ENCODE measurements at regions not wholly inside any gene's neighbourhood (a gene's known extent, or its start where the extent isn't known, plus 50 kb on each side); places are given as distances from the start of the nearest gene placed in this dataset.

DNA sequence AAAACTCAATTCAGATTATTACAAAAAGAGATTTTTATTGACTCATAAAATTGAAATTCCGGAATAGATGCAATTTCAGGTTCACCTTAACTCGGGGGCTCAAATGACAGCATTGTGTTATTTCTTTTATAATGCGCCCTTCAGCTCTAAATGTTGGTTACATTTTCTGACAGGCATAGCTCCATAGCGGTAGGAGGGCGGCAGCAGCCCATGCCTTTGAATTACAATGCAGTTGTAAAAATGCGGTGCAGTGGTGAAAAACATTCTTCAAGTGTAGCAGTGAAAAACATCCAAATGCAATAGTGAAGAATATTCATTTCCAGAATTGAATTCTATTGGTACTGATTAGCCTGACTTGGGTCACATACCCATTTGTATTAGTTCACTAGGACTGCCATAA is 215.3 kb upstream of the PKP2 start:
- TF ChIP-seq SMARCA5 (IDR thresholded peaks at IDR 0.05) = no peak
- TF ChIP-seq TAF1 (IDR thresholded peaks at IDR 0.05; ENCODE audit: control insufficient read depth, extremely low read depth, insufficient read depth, low read length, severe bottlenecking) = no peak
- TF ChIP-seq, protein P1, sequence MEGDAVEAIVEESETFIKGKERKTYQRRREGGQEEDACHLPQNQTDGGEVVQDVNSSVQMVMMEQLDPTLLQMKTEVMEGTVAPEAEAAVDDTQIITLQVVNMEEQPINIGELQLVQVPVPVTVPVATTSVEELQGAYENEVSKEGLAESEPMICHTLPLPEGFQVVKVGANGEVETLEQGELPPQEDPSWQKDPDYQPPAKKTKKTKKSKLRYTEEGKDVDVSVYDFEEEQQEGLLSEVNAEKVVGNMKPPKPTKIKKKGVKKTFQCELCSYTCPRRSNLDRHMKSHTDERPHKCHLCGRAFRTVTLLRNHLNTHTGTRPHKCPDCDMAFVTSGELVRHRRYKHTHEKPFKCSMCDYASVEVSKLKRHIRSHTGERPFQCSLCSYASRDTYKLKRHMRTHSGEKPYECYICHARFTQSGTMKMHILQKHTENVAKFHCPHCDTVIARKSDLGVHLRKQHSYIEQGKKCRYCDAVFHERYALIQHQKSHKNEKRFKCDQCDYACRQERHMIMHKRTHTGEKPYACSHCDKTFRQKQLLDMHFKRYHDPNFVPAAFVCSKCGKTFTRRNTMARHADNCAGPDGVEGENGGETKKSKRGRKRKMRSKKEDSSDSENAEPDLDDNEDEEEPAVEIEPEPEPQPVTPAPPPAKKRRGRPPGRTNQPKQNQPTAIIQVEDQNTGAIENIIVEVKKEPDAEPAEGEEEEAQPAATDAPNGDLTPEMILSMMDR (IDR thresholded peaks at IDR 0.05 in 2 of 3, conservative IDR thresholded peaks at IDR 0.05 in 1 of 3; ENCODE audit: insufficient read depth in 2 of 3, low read depth in 1 of 3, low read length in 3 of 3) = no peak
- no peak for TF ChIP-seq ZNF766 (CRISPR knock-in tag; conservative IDR thresholded peaks at IDR 0.05)
- no peak for TF ChIP-seq ZNF23 (CRISPR knock-in tag; IDR thresholded peaks at IDR 0.05)
- no peak for TF ChIP-seq ELK1 (CRISPR knock-in tag; IDR thresholded peaks at IDR 0.05)

Data from K562 (cell line).